ENCODE measurements at regions not wholly inside any gene's neighbourhood (a gene's known extent, or its start where the extent isn't known, plus 50 kb on each side); places are given as distances from the start of the nearest gene placed in this dataset.

DNA sequence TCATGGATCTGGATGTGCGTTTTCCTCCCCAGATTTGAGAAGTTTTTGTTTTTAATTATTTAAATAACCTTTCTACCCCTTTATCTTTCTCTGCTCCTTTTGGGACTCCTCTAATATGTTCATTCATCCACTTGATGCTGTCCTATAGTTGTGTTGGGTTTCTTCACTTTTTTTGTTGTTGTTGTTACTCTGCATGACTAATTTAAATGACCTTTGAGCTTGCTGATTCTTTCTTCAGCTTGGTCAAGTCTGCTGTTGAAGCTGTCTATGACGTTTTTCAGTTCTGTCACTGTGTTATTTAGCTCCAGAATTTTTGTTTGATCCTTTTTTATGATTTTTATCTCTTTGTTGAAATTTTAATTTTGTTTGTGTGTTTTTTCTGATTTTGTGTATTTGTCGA is 463.6 kb upstream of the ALCAM start:
- TF ChIP-seq BHLHE40 (IDR thresholded peaks at IDR 0.05; ENCODE audit: borderline replicate concordance in 1 of 2, low read depth in 2 of 2, low read length in 1 of 2) (no peak), HCFC1 (IDR thresholded peaks at IDR 0.05; ENCODE audit: low read length) (no peak), SP1 (IDR thresholded peaks at IDR 0.05; ENCODE audit: low read depth, low read length) (no peak), RAD21 (IDR thresholded peaks at IDR 0.05; ENCODE audit: insufficient read depth, low read depth, low read length) (no peak), IKZF1 (conservative IDR thresholded peaks at IDR 0.05) (no peak), CEBPB (IDR thresholded peaks at IDR 0.05; ENCODE audit: borderline replicate concordance in 1 of 2, low read depth in 2 of 2, low read length in 2 of 2) (no peak), ASH2L (IDR thresholded peaks at IDR 0.05; ENCODE audit: borderline replicate concordance, low read depth) (no peak), FOS (IDR thresholded peaks at IDR 0.05; ENCODE audit: borderline replicate concordance, extremely low read depth, insufficient read length) (no peak), CREM (IDR thresholded peaks at IDR 0.05; ENCODE audit: low read depth) (no peak), SMC3 (IDR thresholded peaks at IDR 0.05; ENCODE audit: borderline replicate concordance, low read length) (no peak), RELA (IDR thresholded peaks at IDR 0.05; ENCODE audit: borderline replicate concordance, partially characterized antibody) (no peak)
- TF ChIP-seq, protein P1, sequence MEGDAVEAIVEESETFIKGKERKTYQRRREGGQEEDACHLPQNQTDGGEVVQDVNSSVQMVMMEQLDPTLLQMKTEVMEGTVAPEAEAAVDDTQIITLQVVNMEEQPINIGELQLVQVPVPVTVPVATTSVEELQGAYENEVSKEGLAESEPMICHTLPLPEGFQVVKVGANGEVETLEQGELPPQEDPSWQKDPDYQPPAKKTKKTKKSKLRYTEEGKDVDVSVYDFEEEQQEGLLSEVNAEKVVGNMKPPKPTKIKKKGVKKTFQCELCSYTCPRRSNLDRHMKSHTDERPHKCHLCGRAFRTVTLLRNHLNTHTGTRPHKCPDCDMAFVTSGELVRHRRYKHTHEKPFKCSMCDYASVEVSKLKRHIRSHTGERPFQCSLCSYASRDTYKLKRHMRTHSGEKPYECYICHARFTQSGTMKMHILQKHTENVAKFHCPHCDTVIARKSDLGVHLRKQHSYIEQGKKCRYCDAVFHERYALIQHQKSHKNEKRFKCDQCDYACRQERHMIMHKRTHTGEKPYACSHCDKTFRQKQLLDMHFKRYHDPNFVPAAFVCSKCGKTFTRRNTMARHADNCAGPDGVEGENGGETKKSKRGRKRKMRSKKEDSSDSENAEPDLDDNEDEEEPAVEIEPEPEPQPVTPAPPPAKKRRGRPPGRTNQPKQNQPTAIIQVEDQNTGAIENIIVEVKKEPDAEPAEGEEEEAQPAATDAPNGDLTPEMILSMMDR (IDR thresholded peaks at IDR 0.05 in 2 of 3, conservative IDR thresholded peaks at IDR 0.05 in 1 of 3; ENCODE audit: control insufficient read depth in 2 of 3, extremely low read depth in 1 of 3, insufficient read depth in 1 of 3, low read depth in 3 of 3, low read length in 3 of 3), result no peak
- TF ChIP-seq, protein P2, sequence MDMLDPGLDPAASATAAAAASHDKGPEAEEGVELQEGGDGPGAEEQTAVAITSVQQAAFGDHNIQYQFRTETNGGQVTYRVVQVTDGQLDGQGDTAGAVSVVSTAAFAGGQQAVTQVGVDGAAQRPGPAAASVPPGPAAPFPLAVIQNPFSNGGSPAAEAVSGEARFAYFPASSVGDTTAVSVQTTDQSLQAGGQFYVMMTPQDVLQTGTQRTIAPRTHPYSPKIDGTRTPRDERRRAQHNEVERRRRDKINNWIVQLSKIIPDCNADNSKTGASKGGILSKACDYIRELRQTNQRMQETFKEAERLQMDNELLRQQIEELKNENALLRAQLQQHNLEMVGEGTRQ (IDR thresholded peaks at IDR 0.05; ENCODE audit: borderline replicate concordance, low read depth, low read length), result no peak
- TF ChIP-seq, protein P3, sequence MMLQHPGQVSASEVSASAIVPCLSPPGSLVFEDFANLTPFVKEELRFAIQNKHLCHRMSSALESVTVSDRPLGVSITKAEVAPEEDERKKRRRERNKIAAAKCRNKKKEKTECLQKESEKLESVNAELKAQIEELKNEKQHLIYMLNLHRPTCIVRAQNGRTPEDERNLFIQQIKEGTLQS (IDR thresholded peaks at IDR 0.05; ENCODE audit: borderline replicate concordance, extremely low read depth, low read depth, low read length), result no peak
